Thymus (tissue), 11 donors: ENCODE measurements at regions not wholly inside any gene's neighbourhood (a gene's known extent, or its start where the extent isn't known, plus 50 kb on each side); places are given as distances from the start of the nearest gene placed in this dataset.

Experiments used
- DNase-seq, 9 donors: peaks; one replicate each; pipeline ENCODE4 v3.0.0-alpha.2; 2013; ENCODE audit warnings: low spot score in 9 of 9, low read depth in 6 of 9, missing footprints in 1 of 9
- H3K27ac ChIP-seq, 2 donors: one replicate each; pipeline ENCODE4 v1.5.1; 2013; ENCODE audit warnings: control low read depth in 1 of 2, low read depth in 1 of 2, low read length in 1 of 2, mild to moderate bottlenecking in 1 of 2, moderate library complexity in 1 of 2
- H3K27me3 ChIP-seq, 2 donors: one replicate each; pipeline ENCODE4 v1.5.1; 2013; ENCODE audit warnings: low read length in 1 of 2; ENCODE audit not compliant: control insufficient read depth in 2 of 2, insufficient read depth in 1 of 2
- H3K36me3 ChIP-seq, 2 donors: one replicate each; pipeline ENCODE4 v1.5.1; 2013; ENCODE audit warnings: low read length in 1 of 2, mild to moderate bottlenecking in 1 of 2, moderate library complexity in 1 of 2; ENCODE audit not compliant: control insufficient read depth in 2 of 2, insufficient read depth in 2 of 2
- H3K4me1 ChIP-seq, 2 donors: one replicate each; pipeline ENCODE4 v1.5.1; 2013; ENCODE audit warnings: low read length in 2 of 2; ENCODE audit not compliant: control insufficient read depth in 2 of 2, insufficient read depth in 2 of 2
- H3K4me3 ChIP-seq, 2 donors: one replicate each; pipeline ENCODE4 v1.5.1; 2013; ENCODE audit warnings: low read length in 2 of 2, control low read depth in 1 of 2, mild to moderate bottlenecking in 1 of 2
- H3K9me3 ChIP-seq, 2 donors: one replicate each; pipeline ENCODE4 v1.5.1; 2013; ENCODE audit warnings: low read length in 1 of 2, mild to moderate bottlenecking in 1 of 2; ENCODE audit not compliant: control insufficient read depth in 2 of 2, insufficient read depth in 1 of 2
- WGBS: extraction: QIAGEN DNeasy Blood & Tissue Kit; methylation state at CpG from one replicate; pipeline ENCODE4 v1.1.7; 2013; 5-methylcytosine and 5-hydroxymethylcytosine counted together
- donor health status: healthy.

GRCh38 chr6:118761645-118762044, 110.3 kb upstream of the CEP85L start:
- H3K27ac ChIP-seq: no peak overlapping the region
- no peak overlapping the region for H3K4me3 ChIP-seq
- DNase-seq: no peak
- peaks cover 0 to 2% of the 10 kb centered on the region in 2 donors for H3K4me1 ChIP-seq
- H3K27me3 ChIP-seq: no peaks in the 10 kb centered on the region
- no peaks in the 10 kb centered on the region for H3K9me3 ChIP-seq
- WGBS: 20% methylated on average over 1 of the region's 1 CpG
- H3K36me3 ChIP-seq: no peaks in the 10 kb centered on the region

DNA sequence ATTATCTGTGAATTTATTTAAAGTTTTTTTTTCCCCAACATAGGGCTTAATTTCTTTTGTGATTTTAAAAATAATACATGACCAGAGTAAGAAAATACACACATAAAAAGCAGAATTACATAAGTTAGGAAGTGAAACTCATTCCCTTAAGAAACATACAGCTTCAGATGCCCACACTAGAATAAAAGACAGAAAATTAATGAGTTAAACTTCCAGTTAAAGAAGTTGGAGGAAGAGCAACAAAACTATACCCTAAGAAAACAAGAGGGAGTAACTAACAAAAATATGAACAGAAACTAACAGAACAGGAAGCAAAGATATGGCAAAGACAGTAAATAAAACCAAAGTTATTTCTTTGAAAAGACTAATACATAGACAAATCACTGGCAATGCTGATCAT, 107.6 kb upstream of the CEP85L start:
- H3K9me3 ChIP-seq: no peaks in the 10 kb centered on the region
- no peak overlapping the region for H3K27ac ChIP-seq
- no peak overlapping the region for H3K4me3 ChIP-seq
- no peaks in the 10 kb centered on the region for H3K36me3 ChIP-seq
- H3K4me1 ChIP-seq: peaks cover 0 to 13% of the 10 kb centered on the region in 2 donors
- no peak for DNase-seq
- no peaks in the 10 kb centered on the region for H3K27me3 ChIP-seq

DNA sequence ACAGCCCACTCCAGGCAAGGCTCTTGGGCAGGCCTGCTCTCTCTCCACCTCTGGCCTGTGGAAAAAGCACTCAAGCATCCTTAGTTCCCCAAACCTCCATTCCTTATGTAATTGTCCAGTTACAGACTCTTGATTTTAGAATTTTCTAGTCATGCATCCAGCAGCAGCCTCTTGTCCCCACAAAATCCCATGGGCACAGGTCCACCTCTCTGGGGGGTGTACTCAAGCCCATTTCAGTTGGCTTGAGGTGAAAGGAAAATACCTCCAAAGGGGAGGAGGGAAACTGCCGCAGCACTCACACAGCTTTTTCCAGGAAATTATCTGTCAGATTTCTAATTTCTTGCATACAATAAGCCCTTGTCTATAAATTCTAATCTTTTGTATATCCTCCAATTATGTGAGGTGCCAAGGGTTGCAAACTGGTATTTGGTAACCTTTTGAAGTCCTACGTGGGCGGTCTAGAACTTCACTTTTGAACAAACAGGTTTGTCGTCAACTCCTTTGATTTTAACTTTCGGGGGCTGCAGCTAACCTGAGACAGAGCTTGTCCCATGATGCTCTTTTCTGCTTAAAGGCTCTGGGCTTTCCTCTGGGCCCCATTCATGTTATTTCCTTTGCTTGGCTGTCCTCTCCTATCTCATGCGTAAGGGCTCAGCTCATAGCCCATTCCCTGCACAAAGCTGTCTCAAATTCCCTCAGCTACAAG, 104.7 kb upstream of the CEP85L start:
- peak overlapping the region; percentile 33 to 82 for H3K27ac ChIP-seq
- no peaks in the 10 kb centered on the region for H3K9me3 ChIP-seq
- no peaks in the 10 kb centered on the region for H3K27me3 ChIP-seq
- 73% methylated on average over 6 of the region's 6 CpGs for WGBS
- no peak overlapping the region for H3K4me3 ChIP-seq
- no peaks in the 10 kb centered on the region for H3K36me3 ChIP-seq
- DNase-seq: peak in 5 of 9 donors; percentile 29 to 71 (median 43)
- peaks cover 0 to 13% of the 10 kb centered on the region in 2 donors for H3K4me1 ChIP-seq

DNA sequence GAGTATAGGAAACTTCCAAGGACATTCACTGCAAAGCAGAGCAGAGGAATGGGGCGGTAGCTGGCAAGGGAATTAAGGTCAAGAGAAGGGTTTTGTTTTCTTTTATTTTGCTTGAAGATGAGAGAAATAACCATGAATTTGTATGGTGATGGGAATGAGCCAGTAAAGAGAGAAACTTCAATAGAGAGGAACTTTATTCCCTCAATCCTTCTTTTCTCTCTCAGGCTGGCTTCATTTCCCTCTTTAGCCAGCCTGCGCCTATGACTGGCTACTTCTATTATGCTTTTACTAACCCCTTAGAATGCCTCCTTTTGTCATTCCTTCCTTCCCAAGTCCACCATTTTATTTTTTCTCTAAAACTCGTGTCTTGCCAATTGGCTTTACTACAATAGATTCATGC, 101.4 kb upstream of the CEP85L start:
- DNase-seq: no peak
- Histone ChIP-seq H3K36me3 (no peaks in the 10 kb centered on the region), H3K27me3 (no peaks in the 10 kb centered on the region), H3K4me3 (no peak overlapping the region), H3K9me3 (no peaks in the 10 kb centered on the region), H3K4me1 (peaks cover 4 to 17% of the 10 kb centered on the region in 2 donors), H3K27ac (no peak overlapping the region)
- 96% methylated on average over 3 of the region's 3 CpGs for WGBS

DNA sequence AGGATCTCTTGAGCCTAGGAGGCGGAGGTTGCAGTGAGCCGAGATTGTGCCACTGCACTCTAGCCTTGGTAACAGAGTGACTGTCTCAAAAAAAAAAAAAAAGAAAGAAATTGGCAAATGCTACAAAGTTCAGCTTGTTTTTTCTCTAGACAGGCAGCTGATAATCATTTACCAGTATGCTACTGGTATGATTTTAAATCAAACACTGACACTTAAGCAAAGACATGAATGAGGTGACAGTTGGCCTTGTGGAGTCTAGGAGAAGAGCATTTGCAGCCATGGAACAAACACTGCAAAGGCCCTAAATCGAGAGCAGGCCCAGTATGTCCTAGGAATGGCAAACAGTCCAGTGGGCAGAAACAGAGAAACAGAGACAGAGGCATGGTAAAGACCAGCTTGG, 99.7 kb upstream of the CEP85L start:
- H3K27me3 ChIP-seq: no peaks in the 10 kb centered on the region
- 97% methylated on average over 3 of the region's 3 CpGs for WGBS

GRCh38 chr6:118750143-118750542, 98.8 kb upstream of the CEP85L start:
- Histone ChIP-seq H3K36me3 (no peaks in the 10 kb centered on the region), H3K27me3 (no peaks in the 10 kb centered on the region), H3K4me3 (no peak overlapping the region), H3K9me3 (no peaks in the 10 kb centered on the region), H3K4me1 (peaks cover 10 to 25% of the 10 kb centered on the region in 2 donors), H3K27ac (no peak overlapping the region)
- DNase-seq: no peak
- WGBS: 97% methylated on average over 2 of the region's 2 CpGs

More for the DNA sequence above, 99.7 kb upstream of the CEP85L start:
- Histone ChIP-seq H3K36me3 (no peaks in the 10 kb centered on the region), H3K4me3 (no peak overlapping the region), H3K9me3 (no peaks in the 10 kb centered on the region), H3K4me1 (peaks cover 8 to 21% of the 10 kb centered on the region in 2 donors), H3K27ac (no peak overlapping the region)
- DNase-seq: no peak

DNA sequence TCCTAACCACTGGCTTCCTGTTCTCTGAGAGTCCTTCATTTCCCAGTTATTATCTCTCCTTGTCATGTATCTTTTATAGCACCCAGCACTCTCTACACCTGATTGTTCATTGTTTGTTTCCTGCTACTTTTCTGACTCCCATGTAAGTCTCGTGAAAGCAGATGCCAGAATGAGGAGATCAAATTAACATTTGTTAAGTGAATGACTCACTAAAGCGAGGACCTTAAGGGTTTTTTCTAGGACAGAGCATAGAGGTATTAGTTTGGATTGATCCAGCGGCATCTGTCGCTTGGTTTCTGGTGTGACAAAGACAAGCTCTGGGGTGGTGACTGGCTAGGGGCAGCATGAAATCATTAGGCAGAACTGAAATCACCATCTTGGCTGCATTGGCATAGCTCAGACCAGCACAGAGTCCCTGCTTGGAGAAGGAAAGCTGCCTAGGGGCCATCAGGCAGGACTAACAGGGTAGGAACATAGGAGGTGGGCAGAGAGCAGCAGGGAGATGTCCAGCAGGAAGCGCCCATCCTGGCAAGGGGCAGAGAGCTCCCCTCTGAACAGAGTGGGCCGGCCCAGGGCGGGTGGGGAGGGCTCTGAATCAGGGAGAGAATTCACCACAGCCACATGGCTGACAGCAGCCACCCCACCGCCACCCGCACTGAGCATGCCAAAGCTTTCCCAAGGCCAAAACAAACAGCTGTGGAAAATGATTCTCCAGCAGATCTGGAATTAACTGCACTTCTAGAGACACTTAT, 97.1 kb upstream of the CEP85L start:
- H3K27ac ChIP-seq: no peak overlapping the region
- H3K27me3 ChIP-seq: no peaks in the 10 kb centered on the region
- H3K4me3 ChIP-seq: no peak overlapping the region
- peaks cover 10 to 28% of the 10 kb centered on the region in 2 donors for H3K4me1 ChIP-seq
- H3K36me3 ChIP-seq: no peaks in the 10 kb centered on the region
- 73% methylated on average over 9 of the region's 9 CpGs for WGBS
- no peaks in the 10 kb centered on the region for H3K9me3 ChIP-seq
- DNase-seq: no peak

- no peaks in the 10 kb centered on the region for H3K36me3 ChIP-seq
- no peak overlapping the region for H3K4me3 ChIP-seq
- no peaks in the 10 kb centered on the region for H3K27me3 ChIP-seq
- no peak overlapping the region for H3K27ac ChIP-seq
- peaks cover 10 to 28% of the 10 kb centered on the region in 2 donors for H3K4me1 ChIP-seq
- no peaks in the 10 kb centered on the region for H3K9me3 ChIP-seq
- DNase-seq: no peak
Measured at GRCh38 chr6:118746825-118747174, 95.4 kb upstream of the CEP85L start.

DNA sequence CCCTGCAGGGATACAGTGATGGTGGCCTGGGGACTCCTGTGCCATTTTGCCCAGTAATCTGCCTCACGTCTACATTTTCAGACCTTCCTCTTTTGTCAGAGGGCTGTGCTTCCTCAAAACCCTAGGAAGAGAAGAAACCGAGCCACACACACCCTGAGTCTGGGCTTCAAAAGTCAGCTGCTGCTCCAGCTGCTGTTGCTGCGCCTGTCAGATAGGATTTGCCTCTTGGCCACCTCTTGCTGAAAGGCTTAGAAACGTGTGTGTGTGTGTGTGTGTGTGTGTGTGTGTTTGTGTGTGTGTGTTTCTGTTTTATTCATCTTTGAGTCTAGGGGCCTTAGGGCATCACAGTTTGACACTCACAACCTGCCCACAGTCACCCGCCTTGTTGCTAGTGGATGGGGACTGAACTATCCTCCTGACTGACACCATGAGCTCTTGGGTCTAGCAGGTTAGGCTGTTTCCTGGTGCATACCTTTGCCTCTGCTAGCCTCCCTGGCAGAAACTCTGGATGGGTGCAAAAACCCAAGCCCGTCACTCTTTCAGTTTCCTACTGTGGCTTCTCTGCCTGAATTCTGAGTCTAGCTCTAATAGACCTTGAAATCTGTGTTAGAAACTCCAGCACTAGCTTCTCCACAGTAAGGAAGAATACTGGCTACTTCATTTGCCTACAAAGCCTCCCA, 94.9 kb upstream of the CEP85L start:
- Histone ChIP-seq H3K36me3 (no peaks in the 10 kb centered on the region), H3K27me3 (no peaks in the 10 kb centered on the region), H3K4me3 (no peak overlapping the region), H3K4me1 (peaks cover 10 to 28% of the 10 kb centered on the region in 2 donors), H3K9me3 (no peaks in the 10 kb centered on the region), H3K27ac (no peak overlapping the region)
- 35% methylated on average over 6 of the region's 6 CpGs for WGBS
- DNase-seq: peak in 5 of 9 donors; percentile 33 to 68 (median 41)
